CD4-positive, alpha-beta T cell (primary cell): ENCODE measurements at regions not wholly inside any gene's neighbourhood (a gene's known extent, or its start where the extent isn't known, plus 50 kb on each side); places are given as distances from the start of the nearest gene placed in this dataset.

Experiments used
- ATAC-seq: fragments of 200-7000 bp; cut with Tn5 transposase; one replicate; pipeline ENCODE4 v1.10.0; 2022; ENCODE audit warnings: mild to moderate bottlenecking; ENCODE audit not compliant: poor library complexity
- CTCF ChIA-PET: fragments of 350-600 bp; sonication (Branson Sonifier 250); formaldehyde crosslinking; loops from one replicate; lab custom pipeline; 2021; ENCODE audit warnings: antibody characterized with exemption, inconsistent platforms; lab: Charles Lee
- POLR2A ChIA-PET: fragments of 350-600 bp; sonication (Branson Sonifier 250); formaldehyde crosslinking; loops from one replicate; lab custom pipeline; 2021; ENCODE audit warnings: antibody characterized with exemption, inconsistent platforms; lab: Charles Lee
- DNase-seq, 14 experiments: peaks; one replicate each; pipeline ENCODE4 v3.0.0-alpha.2; 2013 to 2020; ENCODE audit warnings: mixed read lengths in 2 of 14
- H3K27ac ChIP-seq, 2 donors: one replicate each; pipeline versions ENCODE4 v1.5.1 to v1.7.0; 2013; ENCODE audit warnings: low read length in 2 of 2, low read depth in 1 of 2, mild to moderate bottlenecking in 1 of 2
- H3K27me3 ChIP-seq, 2 experiments: 1 replicate in 1 of 2; 2 replicates in 1 of 2; pipeline versions ENCODE4 v1.6.1 to v1.7.0; 2013; ENCODE audit warnings: low read length in 2 of 2, control low read depth in 1 of 2, mild to moderate bottlenecking in 1 of 2, moderate library complexity in 1 of 2; ENCODE audit not compliant: insufficient read depth in 2 of 2, control insufficient read depth in 1 of 2
- H3K36me3 ChIP-seq: one replicate; pipeline ENCODE4 v1.6.1; 2013; ENCODE audit warnings: low read length, control low read depth; ENCODE audit not compliant: insufficient read depth
- H3K4me1 ChIP-seq: one replicate; pipeline ENCODE4 v1.6.1; 2013; ENCODE audit warnings: low read length, control low read depth; ENCODE audit not compliant: insufficient read depth
- H3K4me3 ChIP-seq: one replicate; pipeline ENCODE4 v1.5.1; 2013; ENCODE audit warnings: mild to moderate bottlenecking, low read length, moderate library complexity
- H3K9me3 ChIP-seq, 2 experiments: 1 replicate in 1 of 2; 2 replicates in 1 of 2; pipeline versions ENCODE4 v1.6.1 to v1.7.0; 2013; ENCODE audit warnings: low read length in 2 of 2, mild to moderate bottlenecking in 2 of 2, control low read depth in 1 of 2, moderate library complexity in 1 of 2; ENCODE audit not compliant: control insufficient read depth in 1 of 2, insufficient read depth in 1 of 2
- H3K27ac Mint-ChIP-seq: one replicate; pipeline ENCODE4 v1.8.0; 2020; ENCODE audit warnings: mixed read lengths
- H3K27me3 Mint-ChIP-seq: one replicate; pipeline ENCODE4 v1.8.0; 2021; ENCODE audit warnings: mixed read lengths
- H3K36me3 Mint-ChIP-seq: one replicate; pipeline ENCODE4 v1.8.0; 2021; ENCODE audit warnings: low read depth, mixed read lengths
- H3K4me1 Mint-ChIP-seq: one replicate; pipeline ENCODE4 v1.8.0; 2021; ENCODE audit warnings: low read depth, mixed read lengths
- H3K4me3 Mint-ChIP-seq: one replicate; pipeline ENCODE4 v1.8.0; 2020; ENCODE audit warnings: mild to moderate bottlenecking, mixed read lengths
- H3K9me3 Mint-ChIP-seq: one replicate; pipeline ENCODE4 v1.8.0; 2020; ENCODE audit warnings: mixed read lengths
- CTCF ChIP-seq: fragments of 200-600 bp; IDR thresholded peaks from one replicate; pipeline ENCODE4 v1.8.0; 2022; ENCODE audit warnings: antibody characterized with exemption, mild to moderate bottlenecking
- intact Hi-C, 2 experiments: fragments of 100-400 bp; cut with DNase I in 1 of 2; cut with micrococcal nuclease in 1 of 2; formaldehyde crosslinking; loops; one replicate each; pipeline versions ENCODE4 v1.15.1 to v1.9.0; 2023 to 2025; cut with DNase I, micrococcal nuclease

DNA sequence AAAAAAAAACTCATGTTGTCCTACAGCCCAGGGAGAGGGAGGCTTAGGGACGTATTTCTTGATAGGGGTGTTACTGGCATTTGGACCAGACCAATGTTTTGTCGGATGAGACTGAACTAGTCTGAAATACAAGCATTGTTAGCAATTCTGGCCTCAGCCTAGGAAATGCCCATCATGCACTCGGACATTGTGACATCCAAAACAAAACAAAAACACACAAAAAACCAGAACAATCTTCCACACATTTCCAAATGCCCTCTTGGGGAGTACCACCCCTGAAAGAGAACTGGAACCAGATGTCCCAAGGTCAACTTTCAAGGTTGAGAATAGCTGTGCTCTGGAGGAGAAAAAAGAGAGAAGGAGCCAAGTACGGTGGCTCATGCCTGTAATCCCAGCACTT lies 299.1 kb upstream of the JARID2 start:
- H3K4me3 ChIP-seq = no peak overlapping the region
- Mint-ChIP-seq H3K4me3 (no peak overlapping the region), H3K27ac (no peak overlapping the region), H3K9me3 (no peaks in the 10 kb centered on the region), H3K4me1 (no peaks in the 10 kb centered on the region), H3K36me3 (no peaks in the 10 kb centered on the region), H3K27me3 (no peaks in the 10 kb centered on the region)
- no peaks in the 10 kb centered on the region for H3K4me1 ChIP-seq
- H3K27ac ChIP-seq = no peak overlapping the region
- H3K36me3 ChIP-seq = no peaks in the 10 kb centered on the region
- TF ChIP-seq CTCF = no peak
- ATAC-seq (no peak), DNase-seq (no peak)
- H3K27me3 ChIP-seq = no peaks in the 10 kb centered on the region
- no peaks in the 10 kb centered on the region for H3K9me3 ChIP-seq
- CTCF ChIA-PET = no interaction called here
- intact Hi-C loops = no loop called here
- POLR2A ChIA-PET = no interaction called here

GRCh38 chr6:14948586-14949245 lies 297.2 kb upstream of the JARID2 start:
- no peak for ATAC-seq
- H3K4me1 Mint-ChIP-seq = no peaks in the 10 kb centered on the region
- Histone ChIP-seq H3K4me1 (no peaks in the 10 kb centered on the region), H3K4me3 (no peak overlapping the region), H3K27me3 (no peaks in the 10 kb centered on the region), H3K27ac (no peak overlapping the region), H3K9me3 (no peaks in the 10 kb centered on the region), H3K36me3 (no peaks in the 10 kb centered on the region)
- H3K27ac Mint-ChIP-seq = no peak overlapping the region
- H3K9me3 Mint-ChIP-seq = peaks cover 2% of the 10 kb centered on the region
- TF ChIP-seq CTCF = no peak
- H3K36me3 Mint-ChIP-seq = no peaks in the 10 kb centered on the region
- intact Hi-C loops = no loop called here
- H3K4me3 Mint-ChIP-seq = no peak overlapping the region
- ChIA-PET POLR2A (no interaction called here), CTCF (no interaction called here)
- no peak for DNase-seq
- H3K27me3 Mint-ChIP-seq = no peaks in the 10 kb centered on the region

- H3K27me3 Mint-ChIP-seq = no peaks in the 10 kb centered on the region
- no peak for TF ChIP-seq CTCF
- DNase-seq = no peak
- no peak for ATAC-seq
- Histone ChIP-seq H3K36me3 (no peaks in the 10 kb centered on the region), H3K9me3 (no peaks in the 10 kb centered on the region), H3K4me1 (no peaks in the 10 kb centered on the region), H3K27me3 (no peaks in the 10 kb centered on the region), H3K27ac (no peak overlapping the region), H3K4me3 (no peak overlapping the region)
- H3K4me1 Mint-ChIP-seq = no peaks in the 10 kb centered on the region
- CTCF ChIA-PET = no interaction called here
- H3K36me3 Mint-ChIP-seq = no peaks in the 10 kb centered on the region
- H3K9me3 Mint-ChIP-seq = peaks cover 5% of the 10 kb centered on the region
- POLR2A ChIA-PET = no interaction called here
- intact Hi-C loops = no loop called here
- H3K4me3 Mint-ChIP-seq = no peak overlapping the region
- no peak overlapping the region for H3K27ac Mint-ChIP-seq
Observed at GRCh38 chr6:14950103-14950969, 295.5 kb upstream of the JARID2 start.
